HCT116 (cell line): ENCODE measurements at regions not wholly inside any gene's neighbourhood (a gene's known extent, or its start where the extent isn't known, plus 50 kb on each side); places are given as distances from the start of the nearest gene placed in this dataset.

Source experiments
- CTCF ChIP-seq, 3 experiments: fragments of 200-600 bp in 1 of 3; sonication (generic) in 1 of 3; IDR thresholded peaks in 2 of 3; conservative IDR thresholded peaks in 1 of 3; 2 replicates each; pipeline ENCODE4 v1.5.1; 2012 to 2017; ENCODE audit warnings: low read depth in 2 of 3, low read length in 2 of 3, antibody characterized with exemption in 1 of 3, borderline replicate concordance in 1 of 3, control low read depth in 1 of 3, mild to moderate bottlenecking in 1 of 3, mixed read lengths in 1 of 3, mixed run types in 1 of 3, moderate library complexity in 1 of 3; ENCODE audit not compliant: insufficient read depth in 1 of 3
- EZH2phosphoT487 ChIP-seq: fragments of 200-600 bp; IDR thresholded peaks from 2 replicates; pipeline ENCODE4 v1.6.1; 2018; ENCODE audit warnings: antibody characterized with exemption, borderline replicate concordance
- MAX ChIP-seq: IDR thresholded peaks from 2 replicates; pipeline ENCODE4 v1.6.1; 2012
- POLR2A ChIP-seq: IDR thresholded peaks from 2 replicates; pipeline ENCODE4 v1.7.0; 2011; ENCODE audit warnings: borderline replicate concordance; ENCODE audit not compliant: insufficient read depth, insufficient read length; ENCODE audit errors: extremely low read depth
- POLR2AphosphoS5 ChIP-seq: IDR thresholded peaks from 2 replicates; pipeline ENCODE4 v1.6.1; 2011; ENCODE audit warnings: mild to moderate bottlenecking, low read depth, low read length, moderate library complexity

- TF ChIP-seq POLR2A (no peak), POLR2AphosphoS5 (no peak), EZH2phosphoT487 (no peak), CTCF (IDR thresholded peaks at IDR 0.05 in 2 of 3, conservative IDR thresholded peaks at IDR 0.05 in 1 of 3; ENCODE audit: borderline replicate concordance in 1 of 3, insufficient read depth in 1 of 3, low read depth in 2 of 3, low read length in 2 of 3) (no peak), MAX (no peak)
Observed at GRCh38 chr4:24453951-24454350, 130.4 kb downstream of the DHX15 start.
